Sigmoid colon (tissue), 4 donors: ENCODE measurements at regions not wholly inside any gene's neighbourhood (a gene's known extent, or its start where the extent isn't known, plus 50 kb on each side); places are given as distances from the start of the nearest gene placed in this dataset.

ENCODE experiments used
- CTCF ChIP-seq, 4 experiments: fragments of 450-650 bp in 3 of 4; fragments of 200-600 bp in 1 of 4; IDR thresholded peaks; one replicate each; pipeline ENCODE4 v1.5.1; 2016 to 2019; ENCODE audit warnings: antibody characterized with exemption in 4 of 4, mild to moderate bottlenecking in 3 of 4, moderate library complexity in 2 of 4
- EP300 ChIP-seq, 4 donors: sonication (generic); formaldehyde crosslinking; IDR thresholded peaks; one replicate each; pipeline ENCODE4 v1.6.1; 2017; ENCODE audit warnings: antibody characterized with exemption in 4 of 4
- POLR2A ChIP-seq, 2 donors: fragments of 450-650 bp; IDR thresholded peaks; one replicate each; pipeline ENCODE4 v1.6.1; 2016; ENCODE audit warnings: antibody characterized with exemption in 2 of 2, mild to moderate bottlenecking in 2 of 2, moderate library complexity in 2 of 2

DNA sequence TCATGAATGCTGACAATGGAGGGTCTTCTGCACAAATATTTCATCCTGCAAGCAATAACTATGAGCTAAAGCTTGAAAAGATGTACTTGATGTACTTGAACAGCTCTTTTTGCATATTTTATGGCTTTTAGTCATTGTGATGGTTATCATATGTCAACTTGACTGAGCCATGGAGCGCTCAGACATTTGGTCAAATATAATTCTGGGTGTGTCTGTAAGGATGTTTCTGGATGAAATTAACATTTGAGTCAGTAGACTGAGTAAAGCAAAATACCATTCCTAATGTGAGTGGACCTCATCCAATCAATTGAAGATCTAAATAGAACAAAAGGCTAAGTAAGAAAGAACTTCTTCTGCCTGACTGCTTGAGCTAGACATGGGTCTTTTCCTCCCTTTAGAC, 509.0 kb downstream of the BCL11A start:
- TF ChIP-seq EP300 (IDR thresholded peaks at IDR 0.05) (no peak), CTCF (IDR thresholded peaks at IDR 0.05) (no peak), POLR2A (IDR thresholded peaks at IDR 0.05) (no peak)
